ENCODE measurements at regions not wholly inside any gene's neighbourhood (a gene's known extent, or its start where the extent isn't known, plus 50 kb on each side); places are given as distances from the start of the nearest gene placed in this dataset.

DNA sequence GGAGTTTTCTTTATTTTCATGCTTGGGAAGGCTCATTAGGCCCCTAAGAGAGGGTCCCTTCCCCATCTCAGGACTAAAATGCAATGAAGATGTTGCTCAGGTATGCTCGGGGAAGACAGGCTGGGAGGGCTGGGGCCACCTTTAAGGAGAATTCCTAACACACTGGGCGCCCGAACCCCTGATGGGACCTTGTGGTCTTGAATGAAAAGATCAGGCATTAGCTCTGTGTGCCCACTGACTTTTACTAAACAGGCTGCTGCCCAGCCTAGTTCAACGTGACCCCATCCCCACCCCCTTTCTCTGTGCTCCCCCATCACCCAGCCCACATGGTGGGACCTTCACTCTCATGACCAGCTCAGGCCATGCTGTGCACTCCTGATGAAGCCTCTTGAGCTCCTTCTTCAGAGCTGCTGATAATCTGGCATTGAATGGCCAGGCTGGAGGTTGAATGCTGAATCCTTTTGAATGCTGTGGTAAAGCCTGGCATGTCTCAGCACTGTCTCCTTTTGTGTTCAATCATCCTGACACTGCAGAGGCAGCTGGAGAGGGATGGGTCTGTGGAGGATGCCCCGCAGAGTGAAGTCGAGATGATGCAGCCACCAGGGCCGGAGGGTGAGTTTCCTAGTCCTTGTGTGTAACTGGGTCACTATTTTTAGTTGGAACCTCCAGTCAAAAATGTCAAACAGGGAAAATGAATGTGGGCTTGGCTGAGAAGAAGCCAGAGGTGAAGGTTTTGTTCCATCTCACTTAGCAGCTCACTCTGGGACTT lies 209.1 kb downstream of the UQCRFS1 start:
- H3K27me3 Mint-ChIP-seq = peaks cover 0 to 5% of the 10 kb centered on the region in 2 donors
- H3K4me1 ChIP-seq (ENCODE audit: control insufficient read depth in 1 of 2, extremely low read depth in 1 of 2, insufficient read depth in 2 of 2, low read length in 2 of 2) = no peaks in the 10 kb centered on the region
- no peak overlapping the region for H3K4me3 Mint-ChIP-seq
- H3K36me3 Mint-ChIP-seq = no peaks in the 10 kb centered on the region
- H3K27ac Mint-ChIP-seq = no peak overlapping the region
- no peak overlapping the region for H3K27ac ChIP-seq (ENCODE audit: low read length)
- no peaks in the 10 kb centered on the region for H3K4me1 Mint-ChIP-seq
- ATAC-seq (replicated peaks in 1 of 4) = no peak
- peaks cover 0 to 4% (median 2%) of the 10 kb centered on the region in 3 donors for H3K9me3 Mint-ChIP-seq
- no peak overlapping the region for H3K4me3 ChIP-seq (ENCODE audit: control insufficient read depth in 1 of 2, extremely low read depth in 1 of 2, low read length in 1 of 2)
- DNase-seq = no peak
- 67% methylated on average over 6 of the region's 7 CpGs for WGBS (ENCODE audit: insufficient coverage)
- POLR2A ChIA-PET = no interaction called here
- H3K27me3 ChIP-seq (replicated peaks in 1 of 2; ENCODE audit: control insufficient read depth in 2 of 2, extremely low read depth in 1 of 2, insufficient read depth in 2 of 2, low read length in 1 of 2) = peaks cover 0 to 21% of the 10 kb centered on the region in 2 experiments
- H3K36me3 ChIP-seq (ENCODE audit: control insufficient read depth in 2 of 2, extremely low read depth in 1 of 2, insufficient read depth in 1 of 2, low read length in 1 of 2) = no peaks in the 10 kb centered on the region
- H3K9me3 ChIP-seq = no peaks in the 10 kb centered on the region
- CTCF ChIA-PET = no interaction called here

DNA sequence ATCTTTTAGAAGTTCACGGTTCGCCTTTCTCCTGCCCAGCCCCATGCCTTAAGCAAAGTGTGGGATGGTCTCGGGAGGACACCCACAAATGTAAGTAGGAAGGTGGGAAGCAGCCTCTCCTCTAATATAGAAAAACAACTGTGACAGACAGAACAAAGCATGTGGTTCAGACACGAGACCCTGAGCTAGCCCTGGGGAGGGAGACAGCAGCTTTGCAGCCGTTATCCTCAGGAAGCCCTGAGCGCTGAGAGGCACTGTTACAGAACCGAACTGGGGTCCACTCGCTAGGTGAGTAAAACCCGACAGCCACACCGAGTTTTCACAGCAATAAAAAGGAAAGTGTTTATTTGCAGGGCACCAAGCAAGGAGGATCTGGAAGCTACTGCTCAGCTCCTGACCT lies 210.6 kb downstream of the UQCRFS1 start:
- no peak overlapping the region for H3K27ac Mint-ChIP-seq
- peaks cover 0 to 13% of the 10 kb centered on the region in 2 experiments for H3K27me3 ChIP-seq (replicated peaks in 1 of 2; ENCODE audit: control insufficient read depth in 2 of 2, extremely low read depth in 1 of 2, insufficient read depth in 2 of 2, low read length in 1 of 2)
- 61% methylated on average over 7 of the region's 10 CpGs for WGBS (ENCODE audit: insufficient coverage)
- H3K9me3 ChIP-seq = no peaks in the 10 kb centered on the region
- peaks cover 0 to 5% of the 10 kb centered on the region in 2 donors for H3K27me3 Mint-ChIP-seq
- H3K27ac ChIP-seq (ENCODE audit: low read length) = no peak overlapping the region
- H3K4me3 Mint-ChIP-seq = no peak overlapping the region
- no peaks in the 10 kb centered on the region for H3K4me1 Mint-ChIP-seq
- POLR2A ChIA-PET = no interaction called here
- CTCF ChIA-PET = no interaction called here
- ATAC-seq (replicated peaks in 1 of 4) (no peak), DNase-seq (no peak)
- no peaks in the 10 kb centered on the region for H3K36me3 ChIP-seq (ENCODE audit: control insufficient read depth in 2 of 2, extremely low read depth in 1 of 2, insufficient read depth in 1 of 2, low read length in 1 of 2)
- H3K36me3 Mint-ChIP-seq = no peaks in the 10 kb centered on the region
- H3K9me3 Mint-ChIP-seq = peaks cover 4 to 9% (median 4%) of the 10 kb centered on the region in 3 donors
- no peak overlapping the region for H3K4me3 ChIP-seq (ENCODE audit: control insufficient read depth in 1 of 2, extremely low read depth in 1 of 2, low read length in 1 of 2)
- no peaks in the 10 kb centered on the region for H3K4me1 ChIP-seq (ENCODE audit: control insufficient read depth in 1 of 2, extremely low read depth in 1 of 2, insufficient read depth in 2 of 2, low read length in 2 of 2)

DNA sequence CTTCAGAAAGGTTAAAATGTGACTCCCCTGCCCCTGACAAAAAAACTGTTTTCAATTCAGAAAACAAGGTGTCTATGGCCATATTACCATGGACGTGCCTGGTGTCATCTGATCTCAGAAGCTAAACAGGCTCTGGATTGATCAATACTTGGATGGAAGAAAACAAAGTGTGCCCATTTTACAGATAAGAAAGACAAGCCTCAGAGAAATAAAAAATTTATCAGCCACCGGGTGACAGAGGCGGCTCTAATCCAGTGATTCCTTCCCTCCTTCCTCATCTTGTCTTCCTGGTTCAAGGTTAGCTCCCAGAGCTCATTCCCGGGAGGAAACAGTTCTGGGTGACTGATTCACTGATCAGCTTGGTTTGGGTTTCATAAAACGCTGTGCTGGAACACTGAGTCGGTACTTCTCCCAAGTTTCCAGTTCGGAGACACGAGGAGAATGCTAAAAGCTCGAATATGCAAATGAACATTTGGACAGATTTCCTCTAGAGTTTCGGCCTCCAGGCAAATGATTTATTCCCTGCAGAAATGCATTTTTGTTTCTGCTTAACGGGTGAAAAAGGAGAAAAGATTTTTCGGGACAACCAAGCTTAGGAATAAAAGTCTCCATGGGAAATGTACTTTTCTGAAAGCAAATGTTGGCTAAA lies 211.2 kb downstream of the UQCRFS1 start:
- no peak overlapping the region for H3K4me3 Mint-ChIP-seq
- H3K4me1 Mint-ChIP-seq = no peaks in the 10 kb centered on the region
- no peaks in the 10 kb centered on the region for H3K36me3 Mint-ChIP-seq

DNA sequence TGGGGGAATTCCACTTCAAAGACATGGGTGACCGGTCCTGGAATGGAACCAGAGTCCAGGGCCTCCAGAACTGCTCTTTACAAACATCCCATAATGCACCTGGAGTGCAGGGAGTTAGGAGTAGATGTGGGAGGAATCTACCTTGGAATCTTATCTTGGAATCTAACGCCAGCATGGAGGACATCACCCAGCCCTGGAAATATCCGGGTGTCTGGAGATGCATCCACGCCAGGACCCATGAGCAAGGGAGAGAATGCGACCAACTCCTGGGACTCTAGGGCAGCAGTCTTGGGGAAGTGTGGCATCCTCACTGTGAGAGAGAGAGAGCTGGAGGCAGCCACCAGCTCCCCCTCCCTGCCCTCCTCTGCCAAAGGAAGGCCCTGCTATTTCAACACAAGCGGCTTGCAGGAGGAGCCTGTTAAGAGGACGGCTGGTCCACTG lies 211.8 kb downstream of the UQCRFS1 start:
- POLR2A ChIA-PET = no interaction called here
- peaks cover 0 to 15% of the 10 kb centered on the region in 2 experiments for H3K27me3 ChIP-seq (replicated peaks in 1 of 2; ENCODE audit: control insufficient read depth in 2 of 2, extremely low read depth in 1 of 2, insufficient read depth in 2 of 2, low read length in 1 of 2)
- CTCF ChIA-PET = no interaction called here
- H3K9me3 Mint-ChIP-seq = peaks cover 4 to 17% (median 6%) of the 10 kb centered on the region in 3 donors
- ATAC-seq (replicated peaks in 1 of 4) = no peak
- no peaks in the 10 kb centered on the region for H3K36me3 Mint-ChIP-seq
- no peak overlapping the region for H3K27ac ChIP-seq (ENCODE audit: low read length)
- no peak overlapping the region for H3K27ac Mint-ChIP-seq
- no peak overlapping the region for H3K4me3 Mint-ChIP-seq
- H3K36me3 ChIP-seq (ENCODE audit: control insufficient read depth in 2 of 2, extremely low read depth in 1 of 2, insufficient read depth in 1 of 2, low read length in 1 of 2) = no peaks in the 10 kb centered on the region
- no peak for DNase-seq
- H3K4me3 ChIP-seq (ENCODE audit: control insufficient read depth in 1 of 2, extremely low read depth in 1 of 2, low read length in 1 of 2) = no peak overlapping the region
- peaks cover 0 to 5% of the 10 kb centered on the region in 2 donors for H3K27me3 Mint-ChIP-seq
- WGBS (ENCODE audit: insufficient coverage) = 80% methylated on average over 1 of the region's 7 CpGs
- H3K9me3 ChIP-seq = no peaks in the 10 kb centered on the region
- H3K4me1 ChIP-seq (ENCODE audit: control insufficient read depth in 1 of 2, extremely low read depth in 1 of 2, insufficient read depth in 2 of 2, low read length in 2 of 2) = no peaks in the 10 kb centered on the region
- H3K4me1 Mint-ChIP-seq = no peaks in the 10 kb centered on the region

More for the DNA sequence above, 211.2 kb downstream of the UQCRFS1 start:
- ChIA-PET CTCF (no interaction called here), POLR2A (no interaction called here)
- Histone ChIP-seq H3K9me3 (no peaks in the 10 kb centered on the region), H3K4me3 (ENCODE audit: control insufficient read depth in 1 of 2, extremely low read depth in 1 of 2, low read length in 1 of 2) (no peak overlapping the region), H3K27ac (ENCODE audit: low read length) (no peak overlapping the region), H3K36me3 (ENCODE audit: control insufficient read depth in 2 of 2, extremely low read depth in 1 of 2, insufficient read depth in 1 of 2, low read length in 1 of 2) (no peaks in the 10 kb centered on the region), H3K4me1 (ENCODE audit: control insufficient read depth in 1 of 2, extremely low read depth in 1 of 2, insufficient read depth in 2 of 2, low read length in 2 of 2) (no peaks in the 10 kb centered on the region), H3K27me3 (replicated peaks in 1 of 2; ENCODE audit: control insufficient read depth in 2 of 2, extremely low read depth in 1 of 2, insufficient read depth in 2 of 2, low read length in 1 of 2) (peaks cover 0 to 12% of the 10 kb centered on the region in 2 experiments)
- Mint-ChIP-seq H3K9me3 (peaks cover 4 to 15% (median 4%) of the 10 kb centered on the region in 3 donors), H3K27ac (no peak overlapping the region), H3K27me3 (peaks cover 0 to 5% of the 10 kb centered on the region in 2 donors)
- ATAC-seq (replicated peaks in 1 of 4) (no peak), DNase-seq (no peak)
- WGBS (ENCODE audit: insufficient coverage) = 64% methylated on average over 11 of the region's 12 CpGs

DNA sequence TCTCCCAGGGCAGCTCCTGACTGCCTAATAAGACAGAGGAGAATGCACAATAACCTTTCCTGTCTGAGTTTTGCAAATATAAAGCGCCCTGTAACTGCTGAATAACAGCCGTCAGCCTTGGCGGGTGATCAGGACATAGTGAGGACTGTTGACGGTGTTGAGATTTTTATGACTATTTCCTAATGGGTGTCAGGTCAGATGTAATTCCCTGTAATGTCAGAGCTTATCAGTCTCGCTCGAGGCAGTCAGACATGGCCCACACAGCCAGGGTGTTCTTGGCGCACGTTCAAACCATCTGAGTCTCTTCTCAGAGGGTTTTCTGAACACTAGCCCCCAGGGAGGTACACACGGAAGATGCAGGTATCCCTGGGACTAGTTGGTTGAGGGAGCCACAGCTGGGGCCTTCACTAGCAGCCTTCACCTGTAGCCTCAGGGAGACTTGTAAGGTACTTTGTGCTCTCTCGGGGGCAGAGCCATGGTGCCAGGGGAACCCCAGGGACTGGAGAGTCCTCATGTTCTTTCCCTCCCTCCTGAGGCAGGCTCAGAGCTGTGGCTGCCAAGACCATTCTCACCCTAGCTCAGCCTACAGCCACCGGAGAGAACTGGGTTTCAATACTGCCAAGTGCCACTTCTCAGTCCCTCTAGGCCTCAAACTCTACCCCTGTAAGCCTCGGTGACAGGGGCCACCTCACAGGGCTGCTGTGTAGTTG lies 213.1 kb downstream of the UQCRFS1 start:
- Histone ChIP-seq H3K27ac (ENCODE audit: low read length) (no peak overlapping the region), H3K4me1 (ENCODE audit: control insufficient read depth in 1 of 2, extremely low read depth in 1 of 2, insufficient read depth in 2 of 2, low read length in 2 of 2) (no peaks in the 10 kb centered on the region), H3K27me3 (replicated peaks in 1 of 2; ENCODE audit: control insufficient read depth in 2 of 2, extremely low read depth in 1 of 2, insufficient read depth in 2 of 2, low read length in 1 of 2) (peaks cover 0 to 20% of the 10 kb centered on the region in 2 experiments), H3K4me3 (ENCODE audit: control insufficient read depth in 1 of 2, extremely low read depth in 1 of 2, low read length in 1 of 2) (no peak overlapping the region), H3K9me3 (no peaks in the 10 kb centered on the region), H3K36me3 (ENCODE audit: control insufficient read depth in 2 of 2, extremely low read depth in 1 of 2, insufficient read depth in 1 of 2, low read length in 1 of 2) (no peaks in the 10 kb centered on the region)
- DNase-seq = no peak
- H3K27ac Mint-ChIP-seq = no peak overlapping the region
- peaks cover 7 to 17% (median 10%) of the 10 kb centered on the region in 3 donors for H3K9me3 Mint-ChIP-seq
- H3K4me1 Mint-ChIP-seq = no peaks in the 10 kb centered on the region
- no peak for ATAC-seq (replicated peaks in 1 of 4)
- ChIA-PET CTCF (no interaction called here), POLR2A (no interaction called here)
- no peak overlapping the region for H3K4me3 Mint-ChIP-seq
- peaks cover 0 to 5% of the 10 kb centered on the region in 2 donors for H3K27me3 Mint-ChIP-seq
- H3K36me3 Mint-ChIP-seq = no peaks in the 10 kb centered on the region
- 84% methylated on average over 10 of the region's 12 CpGs for WGBS (ENCODE audit: insufficient coverage)

DNA sequence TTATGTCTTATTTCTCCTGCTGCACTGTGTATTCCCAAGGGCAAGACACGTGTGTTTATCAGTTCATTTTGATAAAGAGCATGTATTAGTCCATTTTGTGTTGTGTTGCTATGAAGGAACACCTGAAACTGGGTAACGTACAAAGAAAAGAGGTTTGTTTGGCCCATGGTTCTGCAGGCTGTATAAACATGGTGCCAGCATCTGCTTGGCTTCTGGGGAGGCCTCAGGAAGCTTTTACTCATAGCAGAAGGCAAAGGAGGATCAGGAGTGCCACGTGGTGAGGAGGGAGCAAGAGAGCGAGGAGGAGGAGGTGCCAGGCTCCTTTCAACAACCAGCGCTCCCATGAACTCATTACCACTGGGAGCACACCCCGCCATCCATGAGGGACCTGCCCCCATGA lies 214.0 kb downstream of the UQCRFS1 start:
- Mint-ChIP-seq H3K9me3 (peaks cover 11 to 26% (median 16%) of the 10 kb centered on the region in 3 donors), H3K27ac (no peak overlapping the region), H3K36me3 (no peaks in the 10 kb centered on the region), H3K27me3 (peaks cover 0 to 5% of the 10 kb centered on the region in 2 donors), H3K4me3 (no peak overlapping the region), H3K4me1 (no peaks in the 10 kb centered on the region)
- no peak for DNase-seq
- POLR2A ChIA-PET = no interaction called here
- 62% methylated on average over 2 of the region's 6 CpGs for WGBS (ENCODE audit: insufficient coverage)
- no peak for ATAC-seq (replicated peaks in 1 of 4)
- H3K4me1 ChIP-seq (ENCODE audit: control insufficient read depth in 1 of 2, extremely low read depth in 1 of 2, insufficient read depth in 2 of 2, low read length in 2 of 2) = no peaks in the 10 kb centered on the region
- H3K4me3 ChIP-seq (ENCODE audit: control insufficient read depth in 1 of 2, extremely low read depth in 1 of 2, low read length in 1 of 2) = no peak overlapping the region
- no peaks in the 10 kb centered on the region for H3K36me3 ChIP-seq (ENCODE audit: control insufficient read depth in 2 of 2, extremely low read depth in 1 of 2, insufficient read depth in 1 of 2, low read length in 1 of 2)
- CTCF ChIA-PET = no interaction called here
- no peaks in the 10 kb centered on the region for H3K9me3 ChIP-seq
- peaks cover 0 to 20% of the 10 kb centered on the region in 2 experiments for H3K27me3 ChIP-seq (replicated peaks in 1 of 2; ENCODE audit: control insufficient read depth in 2 of 2, extremely low read depth in 1 of 2, insufficient read depth in 2 of 2, low read length in 1 of 2)
- H3K27ac ChIP-seq (ENCODE audit: low read length) = no peak overlapping the region
